Activated CD8-positive, alpha-beta T cell treated with anti-CD3 and anti-CD28 coated beads for 36 hours (primary cell): ENCODE measurements at regions not wholly inside any gene's neighbourhood (a gene's known extent, or its start where the extent isn't known, plus 50 kb on each side); places are given as distances from the start of the nearest gene placed in this dataset.

Experiments
- ATAC-seq: fragments of 200-7000 bp; cut with Tn5 transposase; one replicate; pipeline ENCODE4 v1.10.0; 2021; ENCODE audit warnings: mild to moderate bottlenecking, moderate library complexity
- CTCF ChIA-PET: fragments of 350-600 bp; sonication (Branson Sonifier 250); formaldehyde crosslinking; loops from one replicate; lab custom pipeline; 2021; ENCODE audit warnings: antibody characterized with exemption; lab: Charles Lee
- POLR2A ChIA-PET: fragments of 350-600 bp; sonication (Branson Sonifier 250); formaldehyde crosslinking; loops from one replicate; lab custom pipeline; 2021; ENCODE audit warnings: antibody characterized with exemption; lab: Charles Lee
- DNase-seq: peaks from one replicate; pipeline ENCODE4 v3.0.0-alpha.2; 2020
- H3K27ac Mint-ChIP-seq: one replicate; pipeline ENCODE4 v1.8.0; 2021; ENCODE audit warnings: mild to moderate bottlenecking, mixed read lengths
- H3K27me3 Mint-ChIP-seq: one replicate; pipeline ENCODE4 v1.8.0; 2021; ENCODE audit warnings: mixed read lengths
- H3K36me3 Mint-ChIP-seq: one replicate; pipeline ENCODE4 v1.8.0; 2021; ENCODE audit warnings: low read depth, mixed read lengths
- H3K4me1 Mint-ChIP-seq: one replicate; pipeline ENCODE4 v1.8.0; 2021; ENCODE audit warnings: low read depth, mixed read lengths
- H3K4me3 Mint-ChIP-seq: one replicate; pipeline ENCODE4 v1.8.0; 2021; ENCODE audit warnings: mild to moderate bottlenecking, moderate library complexity, mixed read lengths
- H3K9me3 Mint-ChIP-seq: one replicate; pipeline ENCODE4 v1.8.0; 2021; ENCODE audit warnings: mixed read lengths
- intact Hi-C: fragments of 100-400 bp; cut with micrococcal nuclease; formaldehyde crosslinking; loops from one replicate; pipeline ENCODE4 v1.10.0; 2022
- TF ChIP-seq, protein P1 (sequence below): fragments of 200-600 bp; IDR thresholded peaks from one replicate; pipeline ENCODE4 v1.8.0; 2022; ENCODE audit warnings: antibody characterized with exemption, mild to moderate bottlenecking

- POLR2A ChIA-PET, result no interaction called here
Observed at GRCh38 chr2:122244598-122245229, 489.3 kb downstream of the TSN start.

DNA sequence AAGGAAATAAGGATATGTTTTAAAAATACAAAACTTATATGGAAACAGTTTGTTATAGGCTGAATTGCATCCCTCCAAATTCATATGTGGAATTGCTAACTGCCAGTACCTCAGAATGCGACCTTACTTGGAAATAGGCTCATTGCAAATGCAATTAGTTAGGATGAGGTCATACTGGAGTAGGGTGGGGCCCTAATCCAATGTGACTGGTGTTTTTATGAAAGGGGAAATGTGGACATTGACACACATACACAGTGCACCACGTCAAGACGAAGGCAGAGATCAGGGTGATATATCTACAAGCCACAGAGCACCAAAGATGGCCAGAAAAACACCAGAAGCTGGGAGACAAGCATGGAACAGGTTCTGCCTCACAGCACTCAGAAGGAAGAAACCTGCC is 494.2 kb downstream of the TSN start:
- Mint-ChIP-seq H3K36me3 (no peaks in the 10 kb centered on the region), H3K9me3 (no peaks in the 10 kb centered on the region), H3K4me3 (no peak overlapping the region), H3K27ac (no peak overlapping the region), H3K4me1 (no peaks in the 10 kb centered on the region), H3K27me3 (peaks cover 2% of the 10 kb centered on the region)
- intact Hi-C loops, result no loop called here
- ChIA-PET POLR2A (interaction anchor here (0.6 kb wide), 1 partner anchor 550 kb away, joined by 5 read pairs; no protein-coding TSS in a partner anchor), CTCF (no interaction called here)
- TF ChIP-seq, protein P1, sequence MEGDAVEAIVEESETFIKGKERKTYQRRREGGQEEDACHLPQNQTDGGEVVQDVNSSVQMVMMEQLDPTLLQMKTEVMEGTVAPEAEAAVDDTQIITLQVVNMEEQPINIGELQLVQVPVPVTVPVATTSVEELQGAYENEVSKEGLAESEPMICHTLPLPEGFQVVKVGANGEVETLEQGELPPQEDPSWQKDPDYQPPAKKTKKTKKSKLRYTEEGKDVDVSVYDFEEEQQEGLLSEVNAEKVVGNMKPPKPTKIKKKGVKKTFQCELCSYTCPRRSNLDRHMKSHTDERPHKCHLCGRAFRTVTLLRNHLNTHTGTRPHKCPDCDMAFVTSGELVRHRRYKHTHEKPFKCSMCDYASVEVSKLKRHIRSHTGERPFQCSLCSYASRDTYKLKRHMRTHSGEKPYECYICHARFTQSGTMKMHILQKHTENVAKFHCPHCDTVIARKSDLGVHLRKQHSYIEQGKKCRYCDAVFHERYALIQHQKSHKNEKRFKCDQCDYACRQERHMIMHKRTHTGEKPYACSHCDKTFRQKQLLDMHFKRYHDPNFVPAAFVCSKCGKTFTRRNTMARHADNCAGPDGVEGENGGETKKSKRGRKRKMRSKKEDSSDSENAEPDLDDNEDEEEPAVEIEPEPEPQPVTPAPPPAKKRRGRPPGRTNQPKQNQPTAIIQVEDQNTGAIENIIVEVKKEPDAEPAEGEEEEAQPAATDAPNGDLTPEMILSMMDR, result no peak
- no peak for DNase-seq
- ATAC-seq, result no peak

More at GRCh38 chr2:122244598-122245229, 489.3 kb downstream of the TSN start:
- no peak for ATAC-seq
- intact Hi-C loops, result no loop called here
- Mint-ChIP-seq H3K27ac (no peak overlapping the region), H3K27me3 (peaks cover 2% of the 10 kb centered on the region), H3K36me3 (no peaks in the 10 kb centered on the region), H3K9me3 (no peaks in the 10 kb centered on the region), H3K4me1 (no peaks in the 10 kb centered on the region), H3K4me3 (no peak overlapping the region)
- CTCF ChIA-PET, result no interaction called here
- TF ChIP-seq, protein P1, result no peak
- DNase-seq, result no peak

- intact Hi-C loops, result no loop called here
- H3K27me3 Mint-ChIP-seq, result peaks cover 2% of the 10 kb centered on the region
- ATAC-seq (no peak), DNase-seq (no peak)
- TF ChIP-seq, protein P1, result no peak
- H3K4me3 Mint-ChIP-seq, result no peak overlapping the region
- no peaks in the 10 kb centered on the region for H3K36me3 Mint-ChIP-seq
- no peak overlapping the region for H3K27ac Mint-ChIP-seq
- H3K9me3 Mint-ChIP-seq, result no peaks in the 10 kb centered on the region
- POLR2A ChIA-PET, result no interaction called here
- CTCF ChIA-PET, result no interaction called here
- H3K4me1 Mint-ChIP-seq, result no peaks in the 10 kb centered on the region
Observed at GRCh38 chr2:122251158-122251557, 495.7 kb downstream of the TSN start.

DNA sequence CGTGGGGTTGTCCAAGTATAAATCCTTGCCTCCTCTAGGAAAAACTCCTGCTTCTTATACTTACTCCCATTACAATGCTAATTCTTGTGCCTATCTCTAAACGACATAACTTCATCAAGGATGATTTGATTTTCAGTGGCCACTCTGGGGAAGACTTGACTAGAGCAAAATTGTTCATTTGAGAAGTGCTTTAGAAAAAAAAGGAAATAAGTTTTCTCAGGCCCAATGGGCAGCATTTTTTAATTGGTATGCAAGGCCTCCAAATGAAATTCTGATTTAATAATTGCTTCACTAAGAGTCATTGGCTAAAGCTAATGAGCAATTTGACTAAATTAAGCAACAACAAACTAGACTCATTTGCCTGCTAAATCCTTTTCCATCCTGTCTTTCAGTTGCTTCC is 496.1 kb downstream of the TSN start:
- H3K4me3 Mint-ChIP-seq, result no peak overlapping the region
- no peak overlapping the region for H3K27ac Mint-ChIP-seq
- POLR2A ChIA-PET, result no interaction called here
- CTCF ChIA-PET, result no interaction called here
- H3K27me3 Mint-ChIP-seq, result peaks cover 2% of the 10 kb centered on the region
- H3K4me1 Mint-ChIP-seq, result no peaks in the 10 kb centered on the region
- no peaks in the 10 kb centered on the region for H3K36me3 Mint-ChIP-seq
- no peaks in the 10 kb centered on the region for H3K9me3 Mint-ChIP-seq
- DNase-seq, result no peak
- no peak for ATAC-seq
- TF ChIP-seq, protein P1, result no peak
- intact Hi-C loops, result no loop called here

GRCh38 chr2:122255924-122256323 is 500.5 kb downstream of the TSN start:
- no peaks in the 10 kb centered on the region for H3K36me3 Mint-ChIP-seq
- CTCF ChIA-PET, result no interaction called here

More at GRCh38 chr2:122255924-122256323, 500.5 kb downstream of the TSN start:
- ATAC-seq (no peak), DNase-seq (no peak)
- Mint-ChIP-seq H3K4me1 (no peaks in the 10 kb centered on the region), H3K4me3 (no peak overlapping the region), H3K27ac (no peak overlapping the region), H3K27me3 (no peaks in the 10 kb centered on the region), H3K9me3 (no peaks in the 10 kb centered on the region)
- POLR2A ChIA-PET, result no interaction called here
- TF ChIP-seq, protein P1, result no peak
- intact Hi-C loops, result no loop called here
